ENCODE measurements at regions not wholly inside any gene's neighbourhood (a gene's known extent, or its start where the extent isn't known, plus 50 kb on each side); places are given as distances from the start of the nearest gene placed in this dataset.

DNA sequence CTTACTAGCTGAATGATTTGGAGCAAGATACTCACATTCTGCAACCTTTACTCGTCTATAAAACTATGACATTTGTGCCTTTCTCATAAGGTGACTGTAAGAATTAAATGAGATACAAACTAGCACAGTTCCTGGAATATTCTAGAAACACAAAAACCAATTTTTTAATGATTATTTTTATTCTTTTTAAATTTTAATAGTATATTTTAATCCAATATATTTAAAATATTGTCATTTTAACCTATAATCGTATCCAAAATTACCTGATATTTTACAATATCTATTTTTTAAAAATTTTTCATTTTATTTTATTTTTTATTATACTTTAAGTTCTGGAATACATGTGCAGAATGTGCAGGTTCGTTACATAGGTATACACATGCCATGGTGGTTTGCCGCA lies 238.1 kb downstream of the OLFM4 start:
- TF ChIP-seq, protein P1, sequence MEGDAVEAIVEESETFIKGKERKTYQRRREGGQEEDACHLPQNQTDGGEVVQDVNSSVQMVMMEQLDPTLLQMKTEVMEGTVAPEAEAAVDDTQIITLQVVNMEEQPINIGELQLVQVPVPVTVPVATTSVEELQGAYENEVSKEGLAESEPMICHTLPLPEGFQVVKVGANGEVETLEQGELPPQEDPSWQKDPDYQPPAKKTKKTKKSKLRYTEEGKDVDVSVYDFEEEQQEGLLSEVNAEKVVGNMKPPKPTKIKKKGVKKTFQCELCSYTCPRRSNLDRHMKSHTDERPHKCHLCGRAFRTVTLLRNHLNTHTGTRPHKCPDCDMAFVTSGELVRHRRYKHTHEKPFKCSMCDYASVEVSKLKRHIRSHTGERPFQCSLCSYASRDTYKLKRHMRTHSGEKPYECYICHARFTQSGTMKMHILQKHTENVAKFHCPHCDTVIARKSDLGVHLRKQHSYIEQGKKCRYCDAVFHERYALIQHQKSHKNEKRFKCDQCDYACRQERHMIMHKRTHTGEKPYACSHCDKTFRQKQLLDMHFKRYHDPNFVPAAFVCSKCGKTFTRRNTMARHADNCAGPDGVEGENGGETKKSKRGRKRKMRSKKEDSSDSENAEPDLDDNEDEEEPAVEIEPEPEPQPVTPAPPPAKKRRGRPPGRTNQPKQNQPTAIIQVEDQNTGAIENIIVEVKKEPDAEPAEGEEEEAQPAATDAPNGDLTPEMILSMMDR (IDR thresholded peaks at IDR 0.05) = no peak
- TF ChIP-seq POLR2A (IDR thresholded peaks at IDR 0.05) = no peak
